ENCODE measurements at regions not wholly inside any gene's neighbourhood (a gene's known extent, or its start where the extent isn't known, plus 50 kb on each side); places are given as distances from the start of the nearest gene placed in this dataset.
"Not testable (repeated sequence)": the region's sequence is repeated elsewhere in the genome, so short reads cannot be mapped to it uniquely, and the experiment has no call there.

DNA sequence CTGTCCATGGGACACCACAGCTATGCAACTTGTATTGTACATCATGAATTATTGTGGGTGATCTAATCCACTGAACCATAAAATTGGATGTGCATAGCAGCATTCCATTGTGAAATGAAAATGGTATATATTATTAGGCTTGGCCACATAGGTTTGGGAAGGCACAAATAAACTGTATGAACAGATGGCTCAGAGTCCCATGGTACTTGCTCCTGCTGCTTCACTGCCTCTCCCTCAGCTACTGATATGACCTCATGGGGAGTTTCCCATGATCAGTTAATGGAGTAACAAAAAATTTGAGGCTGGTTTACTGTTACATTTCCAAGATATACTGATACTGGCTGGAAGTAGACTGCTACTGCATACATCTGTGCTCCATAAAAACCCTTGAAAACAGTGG lies 152.7 kb upstream of the NEGR1 start:
- Histone ChIP-seq H3K36me3 (no peaks in the 10 kb centered on the region), H3K9me3 (no peaks in the 10 kb centered on the region), H3K27ac (no peak overlapping the region), H3K27me3 (no peaks in the 10 kb centered on the region), H3K4me3 (no peak overlapping the region), H3K4me1 (no peaks in the 10 kb centered on the region)
- TF ChIP-seq CTCF (IDR thresholded peaks at IDR 0.05) = no peak
- DNase-seq (ENCODE audit: low spot score) = no peak

GRCh38 chr1:72434070-72434469 lies 151.7 kb upstream of the NEGR1 start:
- TF ChIP-seq CTCF (IDR thresholded peaks at IDR 0.05) = no peak
- Histone ChIP-seq H3K36me3 (no peaks in the 10 kb centered on the region), H3K27me3 (no peaks in the 10 kb centered on the region), H3K4me3 (no peak overlapping the region), H3K4me1 (no peaks in the 10 kb centered on the region), H3K9me3 (no peaks in the 10 kb centered on the region), H3K27ac (no peak overlapping the region)
- no peak for DNase-seq (ENCODE audit: low spot score)

DNA sequence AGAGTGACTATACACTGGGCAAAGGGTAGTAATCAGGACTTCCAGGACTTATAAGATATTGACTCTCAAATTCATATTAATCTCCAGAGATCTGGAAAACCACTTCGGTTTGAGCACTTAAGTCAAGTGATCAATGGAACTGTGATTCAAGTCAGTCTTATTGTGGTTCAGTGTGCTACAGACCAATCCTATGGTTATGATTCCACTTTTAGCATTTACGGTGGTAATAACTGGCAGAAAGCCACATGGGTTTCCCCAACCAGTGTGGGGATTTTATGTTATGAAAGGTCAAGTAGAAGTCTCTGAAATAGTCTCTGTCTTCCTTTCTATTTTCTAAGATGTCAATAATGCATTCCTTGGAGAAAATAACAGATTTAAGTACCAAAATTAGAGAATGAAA lies 151.3 kb upstream of the NEGR1 start:
- Histone ChIP-seq H3K4me3 (no peak overlapping the region), H3K9me3 (peaks cover 0 to 3% of the 10 kb centered on the region in 2 donors), H3K4me1 (no peaks in the 10 kb centered on the region), H3K27me3 (no peaks in the 10 kb centered on the region), H3K27ac (no peak overlapping the region), H3K36me3 (no peaks in the 10 kb centered on the region)
- no peak for DNase-seq (ENCODE audit: low spot score)
- no peak for TF ChIP-seq CTCF (IDR thresholded peaks at IDR 0.05)

- no peak for DNase-seq (ENCODE audit: low spot score)
- Histone ChIP-seq H3K9me3 (peaks cover 0 to 7% of the 10 kb centered on the region in 2 donors), H3K27ac (no peak overlapping the region), H3K4me3 (no peak overlapping the region), H3K4me1 (no peaks in the 10 kb centered on the region), H3K27me3 (no peaks in the 10 kb centered on the region), H3K36me3 (no peaks in the 10 kb centered on the region)
- TF ChIP-seq CTCF (IDR thresholded peaks at IDR 0.05) = no peak
These were observed 150.4 kb upstream of the NEGR1 start for GRCh38 chr1:72432645-72433267.

- Histone ChIP-seq H3K4me3 (no peak overlapping the region), H3K4me1 (no peaks in the 10 kb centered on the region), H3K27ac (no peak overlapping the region), H3K9me3 (peaks cover 0 to 7% of the 10 kb centered on the region in 2 donors), H3K36me3 (no peaks in the 10 kb centered on the region), H3K27me3 (no peaks in the 10 kb centered on the region)
- DNase-seq (ENCODE audit: low spot score) = no peak
- no peak for TF ChIP-seq CTCF (IDR thresholded peaks at IDR 0.05)
These were observed 149.5 kb upstream of the NEGR1 start for GRCh38 chr1:72431810-72432209.

DNA sequence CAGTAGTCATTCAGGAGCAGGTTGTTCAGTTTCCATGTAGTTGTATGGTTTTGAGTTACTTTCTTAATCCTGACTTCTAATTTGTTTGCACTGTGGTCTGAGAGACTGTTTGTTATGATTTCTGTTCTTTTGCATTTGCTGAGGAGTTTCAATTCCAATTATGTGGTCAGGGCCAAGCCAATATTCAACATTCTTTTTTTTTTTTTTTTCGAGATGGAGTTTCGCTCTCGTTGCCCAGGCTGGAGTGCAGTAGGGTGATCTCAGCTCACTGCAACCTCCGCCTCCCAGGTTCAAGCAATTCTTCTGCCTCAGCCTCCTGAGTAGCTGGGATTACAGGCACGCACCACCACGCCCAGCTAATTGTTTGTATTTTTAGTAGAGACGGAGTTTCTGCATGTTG lies 145.9 kb upstream of the NEGR1 start:
- H3K36me3 ChIP-seq; DNase-seq (ENCODE audit: low spot score); H3K9me3 ChIP-seq; H3K27ac ChIP-seq; H3K27me3 ChIP-seq; H3K4me1 ChIP-seq; H3K4me3 ChIP-seq: not testable (repeated sequence)

All from right atrium auricular region (tissue), 2 donors.